C4-2B (cell line): ENCODE measurements at regions not wholly inside any gene's neighbourhood (a gene's known extent, or its start where the extent isn't known, plus 50 kb on each side); places are given as distances from the start of the nearest gene placed in this dataset.

Experiments used
- ZFX ChIP-seq: fragments of 450-650 bp; IDR thresholded peaks from 2 replicates; pipeline ENCODE4 v1.6.1; 2017
- TF ChIP-seq, protein P1 (sequence below): fragments of 450-650 bp; conservative IDR thresholded peaks from 2 replicates; pipeline ENCODE4 v1.5.1; 2017; ENCODE audit warnings: mild to moderate bottlenecking

DNA sequence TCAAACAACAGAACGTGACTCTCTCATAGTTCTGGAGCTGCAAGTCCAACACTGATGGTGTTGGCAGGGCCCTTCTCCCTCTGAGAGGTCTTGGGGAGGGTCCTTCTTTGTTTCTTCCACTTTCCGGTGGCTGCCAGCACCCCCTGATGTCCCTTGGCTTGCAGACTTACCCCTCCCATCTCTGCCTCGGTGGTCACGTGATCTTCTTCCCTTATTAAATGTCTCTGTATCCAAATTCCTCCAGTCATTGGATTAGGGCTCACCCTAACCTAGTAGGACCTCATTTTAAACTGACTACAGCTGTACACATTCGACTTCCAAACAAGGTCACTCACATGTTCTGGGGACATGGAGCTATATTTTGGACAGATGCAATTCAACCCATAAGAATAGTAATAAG, 780.6 kb upstream of the SALL3 start:
- TF ChIP-seq, protein P1, sequence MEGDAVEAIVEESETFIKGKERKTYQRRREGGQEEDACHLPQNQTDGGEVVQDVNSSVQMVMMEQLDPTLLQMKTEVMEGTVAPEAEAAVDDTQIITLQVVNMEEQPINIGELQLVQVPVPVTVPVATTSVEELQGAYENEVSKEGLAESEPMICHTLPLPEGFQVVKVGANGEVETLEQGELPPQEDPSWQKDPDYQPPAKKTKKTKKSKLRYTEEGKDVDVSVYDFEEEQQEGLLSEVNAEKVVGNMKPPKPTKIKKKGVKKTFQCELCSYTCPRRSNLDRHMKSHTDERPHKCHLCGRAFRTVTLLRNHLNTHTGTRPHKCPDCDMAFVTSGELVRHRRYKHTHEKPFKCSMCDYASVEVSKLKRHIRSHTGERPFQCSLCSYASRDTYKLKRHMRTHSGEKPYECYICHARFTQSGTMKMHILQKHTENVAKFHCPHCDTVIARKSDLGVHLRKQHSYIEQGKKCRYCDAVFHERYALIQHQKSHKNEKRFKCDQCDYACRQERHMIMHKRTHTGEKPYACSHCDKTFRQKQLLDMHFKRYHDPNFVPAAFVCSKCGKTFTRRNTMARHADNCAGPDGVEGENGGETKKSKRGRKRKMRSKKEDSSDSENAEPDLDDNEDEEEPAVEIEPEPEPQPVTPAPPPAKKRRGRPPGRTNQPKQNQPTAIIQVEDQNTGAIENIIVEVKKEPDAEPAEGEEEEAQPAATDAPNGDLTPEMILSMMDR: no peak
- no peak for TF ChIP-seq ZFX
